Memory B cell (primary cell): ENCODE measurements at regions not wholly inside any gene's neighbourhood (a gene's known extent, or its start where the extent isn't known, plus 50 kb on each side); places are given as distances from the start of the nearest gene placed in this dataset.

Experiments
- ATAC-seq: fragments of 150-1000 bp; cut with Tn5 transposase; 2 replicates; pipeline ENCODE4 v1.10.0; 2021; ENCODE audit warnings: low read depth, mild to moderate bottlenecking, moderate library complexity
- DNase-seq, 2 donors: peaks; one replicate each; pipeline ENCODE4 v3.0.0; 2022; ENCODE audit warnings: low spot score in 2 of 2
- H3K27ac Mint-ChIP-seq: one replicate; pipeline ENCODE4 v1.8.0; 2022; ENCODE audit warnings: mild to moderate bottlenecking, moderate library complexity, mixed read lengths
- H3K27me3 Mint-ChIP-seq: one replicate; pipeline ENCODE4 v1.8.0; 2022; ENCODE audit warnings: mixed read lengths
- H3K36me3 Mint-ChIP-seq: one replicate; pipeline ENCODE4 v1.8.0; 2022; ENCODE audit warnings: mild to moderate bottlenecking, mixed read lengths
- H3K4me1 Mint-ChIP-seq: one replicate; pipeline ENCODE4 v1.8.0; 2022; ENCODE audit warnings: mixed read lengths
- H3K4me3 Mint-ChIP-seq: one replicate; pipeline ENCODE4 v1.8.0; 2022; ENCODE audit warnings: mild to moderate bottlenecking, moderate library complexity, mixed read lengths
- H3K9me3 Mint-ChIP-seq: one replicate; pipeline ENCODE4 v1.8.0; 2022; ENCODE audit warnings: mixed read lengths

DNA sequence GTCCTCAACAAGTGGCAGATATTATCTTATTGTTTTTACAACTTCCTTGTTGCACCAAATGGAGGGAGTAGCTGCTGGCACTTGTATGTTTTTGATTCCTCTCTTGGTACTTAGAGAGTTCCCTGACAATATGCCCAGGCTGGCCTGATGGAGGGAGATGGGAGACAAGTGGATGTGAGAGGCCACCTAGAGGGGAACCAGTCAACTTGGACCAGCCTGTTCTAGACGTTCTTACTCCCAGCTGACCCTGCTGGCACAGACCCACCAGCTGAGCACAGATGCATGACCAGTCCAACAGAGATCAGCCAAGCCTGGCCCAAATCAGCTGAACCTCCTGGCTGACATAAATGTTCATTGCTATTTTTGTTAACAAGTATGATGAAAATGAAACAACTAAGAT lies 60.9 kb upstream of the GDNF start:
- peaks cover 3% of the 10 kb centered on the region for H3K9me3 Mint-ChIP-seq
- H3K4me3 Mint-ChIP-seq = no peak overlapping the region
- H3K27ac Mint-ChIP-seq = no peak overlapping the region
- ATAC-seq (no peak), DNase-seq (no peak)
- peaks cover 7% of the 10 kb centered on the region for H3K27me3 Mint-ChIP-seq
- H3K4me1 Mint-ChIP-seq = no peaks in the 10 kb centered on the region
- H3K36me3 Mint-ChIP-seq = no peaks in the 10 kb centered on the region

GRCh38 chr5:37899037-37899436 lies 59.2 kb upstream of the GDNF start:
- H3K36me3 Mint-ChIP-seq = no peaks in the 10 kb centered on the region
- H3K4me1 Mint-ChIP-seq = no peaks in the 10 kb centered on the region
- DNase-seq (no peak), ATAC-seq (no peak)
- H3K27me3 Mint-ChIP-seq = peaks cover 5% of the 10 kb centered on the region
- H3K27ac Mint-ChIP-seq = no peak overlapping the region
- H3K9me3 Mint-ChIP-seq = no peaks in the 10 kb centered on the region
- H3K4me3 Mint-ChIP-seq = no peak overlapping the region

GRCh38 chr5:37896159-37896558 lies 56.3 kb upstream of the GDNF start:
- Mint-ChIP-seq H3K4me3 (no peak overlapping the region), H3K36me3 (no peaks in the 10 kb centered on the region), H3K27me3 (peaks cover 5% of the 10 kb centered on the region)

GRCh38 chr5:37893434-37894134 lies 53.7 kb upstream of the GDNF start:
- DNase-seq = no peak
- Mint-ChIP-seq H3K4me1 (no peaks in the 10 kb centered on the region), H3K36me3 (no peaks in the 10 kb centered on the region), H3K4me3 (no peak overlapping the region), H3K27ac (no peak overlapping the region), H3K9me3 (no peaks in the 10 kb centered on the region), H3K27me3 (peaks cover under 1% of the 10 kb centered on the region)
- ATAC-seq = no peak

More at GRCh38 chr5:37896159-37896558, 56.3 kb upstream of the GDNF start:
- ATAC-seq = no peak
- no peak for DNase-seq
- Mint-ChIP-seq H3K4me1 (no peaks in the 10 kb centered on the region), H3K9me3 (no peaks in the 10 kb centered on the region), H3K27ac (no peak overlapping the region)

DNA sequence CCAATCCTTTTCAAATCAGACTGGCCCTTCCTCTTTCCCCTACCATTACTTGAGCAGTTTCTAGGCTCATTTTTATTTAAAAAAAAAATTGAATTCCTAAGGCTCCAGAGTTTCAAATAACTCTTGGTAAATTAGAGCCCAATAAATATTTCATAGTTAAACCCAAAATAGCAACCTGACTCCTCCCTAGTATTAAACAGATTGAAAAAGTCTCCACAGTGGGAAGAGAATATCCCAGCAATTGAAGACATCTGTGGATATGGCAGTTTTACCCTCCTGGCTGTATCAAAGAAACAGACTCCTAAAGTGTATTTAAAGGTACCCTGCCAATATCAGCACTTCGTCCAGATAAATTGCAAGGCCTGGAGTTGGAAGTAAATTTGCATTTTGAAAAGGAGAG lies 52.7 kb upstream of the GDNF start:
- no peak for ATAC-seq
- Mint-ChIP-seq H3K27ac (no peak overlapping the region), H3K4me1 (no peaks in the 10 kb centered on the region), H3K9me3 (no peaks in the 10 kb centered on the region), H3K4me3 (no peak overlapping the region), H3K36me3 (no peaks in the 10 kb centered on the region), H3K27me3 (no peaks in the 10 kb centered on the region)
- no peak for DNase-seq

- no peaks in the 10 kb centered on the region for H3K9me3 Mint-ChIP-seq
- no peaks in the 10 kb centered on the region for H3K4me1 Mint-ChIP-seq
- no peaks in the 10 kb centered on the region for H3K36me3 Mint-ChIP-seq
- H3K27me3 Mint-ChIP-seq = no peaks in the 10 kb centered on the region
- no peak overlapping the region for H3K27ac Mint-ChIP-seq
- no peak for DNase-seq
- H3K4me3 Mint-ChIP-seq = no peak overlapping the region
- ATAC-seq = no peak
These were observed 52.0 kb upstream of the GDNF start for GRCh38 chr5:37891832-37892231.

DNA sequence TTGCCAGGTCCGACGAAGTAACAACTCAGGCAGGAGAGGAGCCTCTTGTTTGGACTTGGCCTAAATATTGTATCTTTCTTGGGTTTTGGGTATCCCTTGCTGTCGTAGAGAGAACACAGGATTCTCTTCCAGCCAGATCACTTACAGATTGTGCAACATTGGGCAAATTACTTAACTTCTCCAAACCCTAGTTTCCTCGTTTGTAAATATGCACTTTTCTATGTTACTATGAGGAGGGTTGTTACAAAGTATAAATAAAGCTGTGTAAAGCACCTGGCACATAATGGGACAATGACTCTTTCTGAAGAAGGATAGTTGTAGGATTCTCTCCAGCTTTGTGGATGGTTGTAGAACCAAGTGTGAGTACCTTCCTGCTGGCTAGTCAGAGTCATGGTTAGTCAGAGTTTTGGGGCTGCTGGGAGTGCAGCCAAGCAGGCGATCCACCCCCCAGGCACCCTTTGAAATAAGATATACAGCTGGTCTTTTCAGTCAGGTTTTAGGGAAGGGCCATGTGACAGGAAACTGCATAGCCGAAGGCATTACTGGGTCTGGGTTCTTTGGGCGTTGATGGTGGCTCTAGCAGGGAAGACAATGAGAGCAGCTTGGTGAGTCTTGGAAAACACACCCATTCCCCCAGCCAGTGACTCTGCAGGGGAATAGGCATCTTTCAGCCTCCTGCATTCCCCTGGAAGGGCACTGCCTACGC lies 49.9 kb upstream of the GDNF start:
- Mint-ChIP-seq H3K27ac (no peak overlapping the region), H3K27me3 (peaks cover 2% of the 10 kb centered on the region), H3K4me1 (no peaks in the 10 kb centered on the region), H3K4me3 (no peak overlapping the region), H3K36me3 (no peaks in the 10 kb centered on the region), H3K9me3 (no peaks in the 10 kb centered on the region)
- DNase-seq (no peak), ATAC-seq (no peak)
